Mesenchymal stem cell (in vitro differentiated cells and primary cell): ENCODE measurements at regions not wholly inside any gene's neighbourhood (a gene's known extent, or its start where the extent isn't known, plus 50 kb on each side); places are given as distances from the start of the nearest gene placed in this dataset.

ENCODE experiments used
- DNase-seq: peaks from one replicate; pipeline ENCODE4 v3.0.0-alpha.2; 2013
- H2AFZ ChIP-seq: one replicate; pipeline ENCODE4 v1.6.1; 2013; ENCODE audit warnings: low read depth, mild to moderate bottlenecking, control low read depth, inconsistent platforms, low read length, moderate library complexity
- H2AK5ac ChIP-seq: 2 replicates; pipeline ENCODE4 v1.6.1; 2013; ENCODE audit warnings: low read length, moderate library complexity, mild to moderate bottlenecking, inconsistent platforms; ENCODE audit not compliant: severe bottlenecking
- H2BK120ac ChIP-seq: one replicate; pipeline ENCODE4 v1.6.1; 2013; ENCODE audit warnings: low read depth, mild to moderate bottlenecking, inconsistent platforms, low read length, moderate library complexity
- H2BK12ac ChIP-seq, 2 experiments: one replicate each; pipeline ENCODE4 v1.6.1; 2013; ENCODE audit warnings: inconsistent platforms in 2 of 2, low read length in 2 of 2, mild to moderate bottlenecking in 2 of 2, moderate library complexity in 2 of 2, control low read depth in 1 of 2
- H2BK15ac ChIP-seq: one replicate; pipeline ENCODE4 v1.6.1; 2013; ENCODE audit warnings: mild to moderate bottlenecking, low read depth, inconsistent platforms; ENCODE audit not compliant: poor library complexity, severe bottlenecking
- H2BK5ac ChIP-seq: 2 replicates; pipeline ENCODE4 v1.6.1; 2013; ENCODE audit warnings: low read depth, mild to moderate bottlenecking, low read length, control low read depth, inconsistent platforms; ENCODE audit not compliant: poor library complexity, severe bottlenecking
- H3K14ac ChIP-seq, 2 experiments: one replicate each; pipeline ENCODE4 v1.6.1; 2013; ENCODE audit warnings: inconsistent platforms in 2 of 2, low read length in 2 of 2, control low read depth in 1 of 2, mild to moderate bottlenecking in 1 of 2, moderate library complexity in 1 of 2
- H3K18ac ChIP-seq, 2 experiments: one replicate each; pipeline ENCODE4 v1.6.1; 2013; ENCODE audit warnings: inconsistent platforms in 2 of 2, low read length in 2 of 2, control low read depth in 1 of 2, low read depth in 1 of 2, mild to moderate bottlenecking in 1 of 2
- H3K23ac ChIP-seq, 2 experiments: one replicate each; pipeline ENCODE4 v1.6.1; 2013; ENCODE audit warnings: inconsistent platforms in 2 of 2, low read length in 2 of 2, mild to moderate bottlenecking in 2 of 2, moderate library complexity in 2 of 2, control low read depth in 1 of 2
- H3K27ac ChIP-seq: 2 replicates; pipeline ENCODE4 v1.5.1; 2013; ENCODE audit warnings: mild to moderate bottlenecking, moderate library complexity, low read length, control low read depth, inconsistent platforms; ENCODE audit not compliant: poor library complexity, severe bottlenecking
- H3K27me3 ChIP-seq, 2 experiments: 2 replicates each; pipeline versions ENCODE4 v1.6.1 to v1.7.0; 2013; ENCODE audit warnings: low read length in 2 of 2, mild to moderate bottlenecking in 2 of 2, moderate library complexity in 2 of 2, control low read depth in 1 of 2, inconsistent platforms in 1 of 2; ENCODE audit not compliant: control insufficient read depth in 1 of 2, insufficient read depth in 1 of 2
- H3K36me3 ChIP-seq, 2 experiments: 2 replicates each; pipeline versions ENCODE4 v1.6.1 to v1.7.0; 2013; ENCODE audit warnings: low read length in 2 of 2, control low read depth in 1 of 2, inconsistent platforms in 1 of 2, low read depth in 1 of 2, mild to moderate bottlenecking in 1 of 2; ENCODE audit not compliant: insufficient read depth in 2 of 2, control insufficient read depth in 1 of 2
- H3K4ac ChIP-seq, 2 experiments: one replicate each; pipeline ENCODE4 v1.6.1; 2013; ENCODE audit warnings: inconsistent platforms in 2 of 2, low read length in 2 of 2, mild to moderate bottlenecking in 2 of 2, moderate library complexity in 2 of 2, control low read depth in 1 of 2, low read depth in 1 of 2
- H3K4me1 ChIP-seq: 2 replicates; pipeline ENCODE4 v1.6.1; 2013; ENCODE audit warnings: low read depth, low read length, control low read depth; ENCODE audit not compliant: control insufficient read depth, insufficient read depth
- H3K4me2 ChIP-seq: 2 replicates; pipeline ENCODE4 v1.6.1; 2013; ENCODE audit warnings: low read length, mild to moderate bottlenecking, inconsistent platforms; ENCODE audit not compliant: poor library complexity, severe bottlenecking
- H3K4me3 ChIP-seq, 2 experiments: 2 replicates each; pipeline versions ENCODE4 v1.5.1 to v1.7.0; 2013; ENCODE audit warnings: low read length in 2 of 2, mild to moderate bottlenecking in 2 of 2, control low read depth in 1 of 2, low read depth in 1 of 2; ENCODE audit not compliant: insufficient read depth in 1 of 2
- H3K79me1 ChIP-seq: replicated peaks from 2 replicates; pipeline ENCODE4 v1.6.1; 2013; ENCODE audit warnings: mild to moderate bottlenecking, control low read depth, low read length, inconsistent platforms; ENCODE audit not compliant: poor library complexity, severe bottlenecking
- H3K9ac ChIP-seq: 2 replicates; pipeline ENCODE4 v1.7.0; 2013; ENCODE audit warnings: mild to moderate bottlenecking, low read length, moderate library complexity
- H3K9me3 ChIP-seq: 2 replicates; pipeline ENCODE4 v1.7.0; 2013; ENCODE audit warnings: mild to moderate bottlenecking, low read length; ENCODE audit not compliant: control insufficient read depth
- H4K8ac ChIP-seq: one replicate; pipeline ENCODE4 v1.6.1; 2013; ENCODE audit warnings: inconsistent platforms, mild to moderate bottlenecking, low read length, moderate library complexity
- H4K91ac ChIP-seq: one replicate; pipeline ENCODE4 v1.6.1; 2013; ENCODE audit warnings: mild to moderate bottlenecking, low read length, inconsistent platforms
- WGBS: methylation state at CpG from one replicate; pipeline ENCODE4 v1.1.7; 2013; ENCODE audit warnings: mixed read lengths; 5-methylcytosine and 5-hydroxymethylcytosine counted together

GRCh38 chr4:138724530-138724929, 291.1 kb upstream of the NOCT start:
- Histone ChIP-seq H3K9me3 (no peaks in the 10 kb centered on the region), H3K4me2 (no peak overlapping the region), H3K14ac (no peak overlapping the region), H2AFZ (no peak overlapping the region), H2AK5ac (no peak overlapping the region), H2BK5ac (no peak overlapping the region), H2BK120ac (no peak overlapping the region), H3K79me1 (no peaks in the 10 kb centered on the region), H3K27me3 (no peaks in the 10 kb centered on the region), H3K4me1 (no peaks in the 10 kb centered on the region), H3K4me3 (no peak overlapping the region), H3K23ac (no peak overlapping the region), H2BK12ac (no peak overlapping the region), H4K8ac (no peak overlapping the region), H3K9ac (no peak overlapping the region), H3K4ac (no peak overlapping the region), H3K18ac (no peak overlapping the region), H4K91ac (no peak overlapping the region), H2BK15ac (no peak overlapping the region), H3K36me3 (no peaks in the 10 kb centered on the region), H3K27ac (no peak overlapping the region)
- WGBS, result 84% methylated on average over 4 of the region's 4 CpGs
- no peak for DNase-seq

DNA sequence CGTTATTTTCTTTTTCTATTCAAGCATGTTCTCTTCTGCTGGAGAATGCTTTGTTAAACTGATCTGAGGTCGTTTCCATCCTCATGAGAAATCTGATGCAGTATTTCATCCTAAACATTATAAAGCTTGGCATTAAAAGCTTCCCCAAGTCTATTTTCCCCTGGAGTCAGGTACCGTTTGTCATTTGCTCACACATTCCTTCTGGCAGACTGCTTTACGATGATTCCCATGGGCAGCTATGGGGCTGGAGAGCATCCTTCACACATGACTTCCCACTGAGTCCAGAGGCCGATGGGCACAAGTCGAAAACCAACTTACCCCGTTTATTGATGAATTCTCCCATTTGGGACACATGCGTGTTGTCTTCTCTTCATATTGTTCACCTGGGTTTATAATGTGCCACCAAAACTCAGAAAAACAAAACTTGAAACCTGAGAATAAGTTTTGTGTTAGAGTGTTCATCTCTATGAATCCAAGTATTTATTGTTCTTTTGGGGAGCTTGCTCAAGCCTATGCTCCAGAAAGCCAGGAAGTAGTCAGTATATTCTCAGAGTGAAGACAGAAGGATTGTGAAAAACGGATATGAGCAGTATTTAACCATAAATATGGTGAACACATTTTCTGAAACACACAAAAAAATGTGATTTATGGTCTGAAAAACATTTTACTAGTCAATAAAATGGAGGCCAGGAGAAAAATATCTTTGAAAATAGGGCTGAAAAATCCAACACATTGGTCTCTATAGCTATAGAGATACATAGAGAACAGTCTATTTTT, 298.8 kb upstream of the NOCT start:
- Histone ChIP-seq H3K36me3 (no peaks in the 10 kb centered on the region), H3K9me3 (no peaks in the 10 kb centered on the region), H3K4ac (no peak overlapping the region), H3K27me3 (no peaks in the 10 kb centered on the region), H2AK5ac (no peak overlapping the region), H3K4me1 (peaks cover 1% of the 10 kb centered on the region), H3K23ac (no peak overlapping the region), H3K27ac (no peak overlapping the region), H2AFZ (no peak overlapping the region), H2BK12ac (no peak overlapping the region), H3K4me2 (no peak overlapping the region), H3K4me3 (no peak overlapping the region), H3K79me1 (no peaks in the 10 kb centered on the region), H2BK120ac (no peak overlapping the region), H4K91ac (no peak overlapping the region), H2BK5ac (no peak overlapping the region), H2BK15ac (no peak overlapping the region), H4K8ac (no peak overlapping the region), H3K14ac (no peak overlapping the region), H3K18ac (no peak overlapping the region), H3K9ac (no peak overlapping the region)
- no peak for DNase-seq
- WGBS, result 83% methylated on average over 7 of the region's 9 CpGs

DNA sequence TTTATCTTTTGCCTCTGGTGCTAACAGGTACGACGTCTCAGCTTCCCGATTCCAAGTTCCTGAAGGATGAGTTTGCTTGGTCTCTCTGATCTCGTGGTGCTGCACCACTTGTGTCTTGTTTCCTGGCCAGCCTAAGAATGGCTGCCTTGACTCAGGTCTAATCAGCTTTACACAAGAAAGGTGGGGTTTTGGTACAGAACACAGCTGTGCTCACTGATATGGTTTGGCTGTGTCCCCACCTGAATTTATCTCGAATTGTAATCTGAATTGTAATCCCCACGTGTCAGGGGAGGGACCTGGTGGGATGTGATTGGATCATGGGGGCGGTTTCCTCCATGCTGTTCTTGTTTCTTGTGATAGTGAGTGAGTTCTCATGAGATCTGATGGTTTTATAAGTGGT, 305.3 kb upstream of the NOCT start:
- H4K8ac ChIP-seq, result no peak overlapping the region
- H4K91ac ChIP-seq, result no peak overlapping the region
- no peak overlapping the region for H2AK5ac ChIP-seq
- no peak overlapping the region for H2AFZ ChIP-seq
- H2BK12ac ChIP-seq, result no peak overlapping the region
- 84% methylated on average over 5 of the region's 7 CpGs for WGBS
- H3K14ac ChIP-seq, result no peak overlapping the region
- H3K4me3 ChIP-seq, result no peak overlapping the region
- H3K4me1 ChIP-seq, result no peaks in the 10 kb centered on the region
- H2BK120ac ChIP-seq, result no peak overlapping the region
- H3K9ac ChIP-seq, result no peak overlapping the region
- H3K9me3 ChIP-seq, result no peaks in the 10 kb centered on the region
- no peak for DNase-seq
- H3K27me3 ChIP-seq, result peaks cover 0 to 4% of the 10 kb centered on the region in 2 experiments
- H2BK5ac ChIP-seq, result no peak overlapping the region
- H3K23ac ChIP-seq, result no peak overlapping the region
- H3K4ac ChIP-seq, result no peak overlapping the region
- H3K18ac ChIP-seq, result no peak overlapping the region
- no peaks in the 10 kb centered on the region for H3K36me3 ChIP-seq
- no peak overlapping the region for H2BK15ac ChIP-seq
- no peak overlapping the region for H3K27ac ChIP-seq
- no peak overlapping the region for H3K4me2 ChIP-seq
- no peaks in the 10 kb centered on the region for H3K79me1 ChIP-seq

DNA sequence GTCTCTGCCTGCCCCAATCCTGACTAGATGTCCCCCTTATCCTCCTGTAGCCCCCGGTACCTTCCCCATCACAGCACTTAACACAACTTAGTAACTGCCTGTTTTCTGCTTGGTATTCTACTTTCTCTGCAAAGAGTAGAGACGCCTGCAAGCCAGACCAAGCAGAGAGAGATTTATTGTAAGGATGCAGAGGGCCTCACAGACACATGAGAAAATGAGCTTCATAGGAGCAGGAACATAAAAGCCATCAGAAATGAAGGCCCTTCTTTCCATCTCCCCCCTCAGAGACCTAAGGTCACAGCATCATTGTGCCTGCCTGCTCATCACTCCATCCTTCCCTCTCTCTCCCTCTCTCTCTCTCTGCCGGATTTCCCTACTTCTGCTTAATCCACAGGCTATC, 305.7 kb upstream of the NOCT start:
- H4K91ac ChIP-seq, result no peak overlapping the region
- H3K4ac ChIP-seq, result no peak overlapping the region
- no peak for DNase-seq
- no peak overlapping the region for H3K4me3 ChIP-seq
- H3K9ac ChIP-seq, result no peak overlapping the region
- peaks cover 0 to 4% of the 10 kb centered on the region in 2 experiments for H3K27me3 ChIP-seq
- H2BK5ac ChIP-seq, result no peak overlapping the region
- H2AK5ac ChIP-seq, result no peak overlapping the region
- no peak overlapping the region for H3K23ac ChIP-seq
- H3K4me2 ChIP-seq, result no peak overlapping the region
- no peaks in the 10 kb centered on the region for H3K36me3 ChIP-seq
- no peak overlapping the region for H2BK120ac ChIP-seq
- H3K9me3 ChIP-seq, result no peaks in the 10 kb centered on the region
- H2BK12ac ChIP-seq, result no peak overlapping the region
- 75% methylated on average over 3 of the region's 3 CpGs for WGBS
- H3K4me1 ChIP-seq, result no peaks in the 10 kb centered on the region
- H3K14ac ChIP-seq, result no peak overlapping the region
- no peak overlapping the region for H2BK15ac ChIP-seq
- no peak overlapping the region for H3K18ac ChIP-seq
- H2AFZ ChIP-seq, result no peak overlapping the region
- H3K27ac ChIP-seq, result no peak overlapping the region
- H3K79me1 ChIP-seq, result no peaks in the 10 kb centered on the region
- no peak overlapping the region for H4K8ac ChIP-seq
